ENCODE measurements at regions not wholly inside any gene's neighbourhood (a gene's known extent, or its start where the extent isn't known, plus 50 kb on each side); places are given as distances from the start of the nearest gene placed in this dataset.
"Not testable (repeated sequence)": the region's sequence is repeated elsewhere in the genome, so short reads cannot be mapped to it uniquely, and the experiment has no call there.

- no peaks in the 10 kb centered on the region for H3K4me1 ChIP-seq (ENCODE audit: insufficient read depth, low read length, poor library complexity, severe bottlenecking)
- no peak overlapping the region for H3K27ac ChIP-seq (ENCODE audit: low read depth, low read length, poor library complexity, severe bottlenecking)
- H3K9me3 ChIP-seq (ENCODE audit: low read length): no peaks in the 10 kb centered on the region
- no peaks in the 10 kb centered on the region for H3K36me3 ChIP-seq (ENCODE audit: insufficient read depth, low read length)
- no peak for DNase-seq (ENCODE audit: low spot score)
- no peak for TF ChIP-seq EZH2phosphoT487 (IDR thresholded peaks at IDR 0.05; ENCODE audit: borderline replicate concordance, low read depth, low read length)
- no peak for TF ChIP-seq CTCF (conservative IDR thresholded peaks at IDR 0.05; ENCODE audit: low read length)
- intact Hi-C loops (cut with micrococcal nuclease; ENCODE audit: unreplicated experiment): no loop called here
- no TSS peak for BruUV-seq (replicated peaks)
- no peak overlapping the region for H3K4me3 ChIP-seq (ENCODE audit: low read depth, low read length, poor library complexity, severe bottlenecking)
- H3K79me2 ChIP-seq (ENCODE audit: insufficient read depth, low read depth, low read length): no peaks in the 10 kb centered on the region
- ChIA-PET CTCF (ENCODE audit: unreplicated experiment) (no interaction called here), POLR2A (interaction anchor here (0.7 kb wide), 2 partner anchors 40 to 103 kb away, joined by 3 to 6 read pairs; no protein-coding TSS in a partner anchor)
- H3K9me2 ChIP-seq (ENCODE audit: insufficient read depth, low read length): no peaks in the 10 kb centered on the region
- H3K4me2 ChIP-seq (ENCODE audit: low read length): no peak overlapping the region
- no peaks in the 10 kb centered on the region for H4K20me1 ChIP-seq (ENCODE audit: insufficient read depth, low read length)
- H2AFZ ChIP-seq (ENCODE audit: low read length): no peak overlapping the region
These were observed 255.0 kb upstream of the HTR1E start for GRCh38 chr6:86682297-86682696.

- DNase-seq (ENCODE audit: low spot score); CTCF ChIA-PET (ENCODE audit: unreplicated experiment); intact Hi-C loops (cut with micrococcal nuclease; ENCODE audit: unreplicated experiment); POLR2A ChIA-PET; H3K27ac ChIP-seq (ENCODE audit: low read depth, low read length, poor library complexity, severe bottlenecking); H3K4me2 ChIP-seq (ENCODE audit: low read length); H3K79me2 ChIP-seq (ENCODE audit: insufficient read depth, low read depth, low read length); BruUV-seq (replicated peaks); H3K9me3 ChIP-seq (ENCODE audit: low read length); H2AFZ ChIP-seq (ENCODE audit: low read length); H4K20me1 ChIP-seq (ENCODE audit: insufficient read depth, low read length); H3K9me2 ChIP-seq (ENCODE audit: insufficient read depth, low read length); H3K4me1 ChIP-seq (ENCODE audit: insufficient read depth, low read length, poor library complexity, severe bottlenecking); H3K36me3 ChIP-seq (ENCODE audit: insufficient read depth, low read length); H3K4me3 ChIP-seq (ENCODE audit: low read depth, low read length, poor library complexity, severe bottlenecking): not testable (repeated sequence)
These were observed 256.2 kb upstream of the HTR1E start for GRCh38 chr6:86681140-86681539.

GRCh38 chr6:86672125-86672524 lies 265.2 kb upstream of the HTR1E start:
- H3K9me3 ChIP-seq (ENCODE audit: low read length); H3K9me2 ChIP-seq (ENCODE audit: insufficient read depth, low read length); CTCF ChIA-PET (ENCODE audit: unreplicated experiment); H3K27ac ChIP-seq (ENCODE audit: low read depth, low read length, poor library complexity, severe bottlenecking); BruUV-seq (replicated peaks); POLR2A ChIA-PET; H3K79me2 ChIP-seq (ENCODE audit: insufficient read depth, low read depth, low read length); H3K4me1 ChIP-seq (ENCODE audit: insufficient read depth, low read length, poor library complexity, severe bottlenecking); intact Hi-C loops (cut with micrococcal nuclease; ENCODE audit: unreplicated experiment); H4K20me1 ChIP-seq (ENCODE audit: insufficient read depth, low read length); H2AFZ ChIP-seq (ENCODE audit: low read length); DNase-seq (ENCODE audit: low spot score); H3K36me3 ChIP-seq (ENCODE audit: insufficient read depth, low read length); H3K4me2 ChIP-seq (ENCODE audit: low read length); H3K4me3 ChIP-seq (ENCODE audit: low read depth, low read length, poor library complexity, severe bottlenecking): not testable (repeated sequence)

- H3K9me3 ChIP-seq (ENCODE audit: low read length): no peaks in the 10 kb centered on the region
- intact Hi-C loops (cut with micrococcal nuclease; ENCODE audit: unreplicated experiment): no loop called here
- DNase-seq (ENCODE audit: low spot score): no peak
- no peak overlapping the region for H3K27ac ChIP-seq (ENCODE audit: low read depth, low read length, poor library complexity, severe bottlenecking)
- no peaks in the 10 kb centered on the region for H3K36me3 ChIP-seq (ENCODE audit: insufficient read depth, low read length)
- no peak overlapping the region for H3K4me3 ChIP-seq (ENCODE audit: low read depth, low read length, poor library complexity, severe bottlenecking)
- H3K4me2 ChIP-seq (ENCODE audit: low read length): no peak overlapping the region
- H4K20me1 ChIP-seq (ENCODE audit: insufficient read depth, low read length): no peaks in the 10 kb centered on the region
- no peak for TF ChIP-seq EZH2phosphoT487 (IDR thresholded peaks at IDR 0.05; ENCODE audit: borderline replicate concordance, low read depth, low read length)
- no peak for TF ChIP-seq CTCF (conservative IDR thresholded peaks at IDR 0.05; ENCODE audit: low read length)
- H2AFZ ChIP-seq (ENCODE audit: low read length): no peak overlapping the region
- H3K79me2 ChIP-seq (ENCODE audit: insufficient read depth, low read depth, low read length): no peaks in the 10 kb centered on the region
- no peaks in the 10 kb centered on the region for H3K4me1 ChIP-seq (ENCODE audit: insufficient read depth, low read length, poor library complexity, severe bottlenecking)
- CTCF ChIA-PET (ENCODE audit: unreplicated experiment): no interaction called here
- no peaks in the 10 kb centered on the region for H3K9me2 ChIP-seq (ENCODE audit: insufficient read depth, low read length)
- POLR2A ChIA-PET: interaction anchor here (0.6 kb wide), 1 partner anchor 115 kb away, joined by 3 read pairs; no protein-coding TSS in a partner anchor
- BruUV-seq (replicated peaks): no TSS peak
These were observed 280.1 kb upstream of the HTR1E start for GRCh38 chr6:86657192-86657591.

Data from OCI-LY7 (cell line).